HEK293 (cell line): ENCODE measurements at regions not wholly inside any gene's neighbourhood (a gene's known extent, or its start where the extent isn't known, plus 50 kb on each side); places are given as distances from the start of the nearest gene placed in this dataset.

Experiments
- CTCF ChIP-seq: fragments of 450-650 bp; formaldehyde crosslinking; IDR thresholded peaks from 2 replicates; pipeline ENCODE4 v1.5.1; 2016; ENCODE audit warnings: missing biosample characterization, missing genetic modification characterization
- MEIS1 ChIP-seq: sonication (generic); formaldehyde crosslinking; IDR thresholded peaks from 2 replicates; pipeline ENCODE4 v1.8.1; 2022; ENCODE audit warnings: missing genetic modification reagents, mild to moderate bottlenecking, borderline replicate concordance
- YY1 ChIP-seq: fragments of 450-650 bp; formaldehyde crosslinking; IDR thresholded peaks from 2 replicates; pipeline ENCODE4 v1.5.1; 2018; ENCODE audit warnings: missing biosample characterization, missing genetic modification characterization
- ZNF157 ChIP-seq: fragments of 450-650 bp; formaldehyde crosslinking; IDR thresholded peaks from 2 replicates; pipeline ENCODE4 v1.5.1; 2016; ENCODE audit warnings: missing biosample characterization, missing genetic modification characterization
- ZSCAN30 ChIP-seq: fragments of 450-650 bp; IDR thresholded peaks from 2 replicates; pipeline ENCODE4 v1.5.1; 2018; ENCODE audit warnings: missing biosample characterization, mild to moderate bottlenecking, missing genetic modification characterization, moderate library complexity
- TF ChIP-seq, protein P1 (sequence below): fragments of 450-650 bp; formaldehyde crosslinking; IDR thresholded peaks from 2 replicates; pipeline ENCODE4 v1.5.1; 2016; ENCODE audit warnings: missing biosample characterization, missing genetic modification characterization

DNA sequence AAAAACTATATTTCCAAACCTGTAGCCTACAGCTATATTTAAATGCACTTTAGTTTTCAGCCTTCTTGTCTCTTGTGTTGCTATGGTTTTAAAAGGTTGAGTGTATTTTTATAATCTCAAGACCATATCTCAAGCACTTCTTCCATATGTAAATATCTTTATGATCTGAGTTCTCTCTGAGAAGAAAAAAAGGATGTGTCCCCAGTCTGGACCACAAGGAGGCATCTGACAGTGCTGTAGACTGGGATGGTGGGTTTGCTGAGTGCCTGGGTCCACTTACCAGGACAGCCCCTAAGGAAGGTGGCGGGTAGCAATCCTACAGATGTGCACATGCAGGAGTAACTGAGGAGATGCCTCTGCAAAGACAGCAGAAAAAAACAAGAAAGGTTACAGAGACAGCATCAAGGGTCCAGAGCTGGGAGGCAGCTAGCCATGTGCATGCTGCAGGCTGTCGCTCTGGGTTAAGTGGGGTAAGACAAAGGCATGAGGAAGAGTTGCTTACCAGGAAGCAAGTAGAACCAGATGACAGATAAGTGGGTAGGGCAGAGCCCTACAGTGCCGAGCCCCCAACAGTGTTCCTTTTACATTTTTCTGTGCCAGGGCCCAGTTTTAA lies 70.6 kb upstream of the SNRK start:
- TF ChIP-seq ZNF157 (tag by site-specific recombination) (no peak), MEIS1 (no peak), YY1 (tag by site-specific recombination) (no peak), CTCF (no peak), ZSCAN30 (no peak)
- TF ChIP-seq, protein P1, sequence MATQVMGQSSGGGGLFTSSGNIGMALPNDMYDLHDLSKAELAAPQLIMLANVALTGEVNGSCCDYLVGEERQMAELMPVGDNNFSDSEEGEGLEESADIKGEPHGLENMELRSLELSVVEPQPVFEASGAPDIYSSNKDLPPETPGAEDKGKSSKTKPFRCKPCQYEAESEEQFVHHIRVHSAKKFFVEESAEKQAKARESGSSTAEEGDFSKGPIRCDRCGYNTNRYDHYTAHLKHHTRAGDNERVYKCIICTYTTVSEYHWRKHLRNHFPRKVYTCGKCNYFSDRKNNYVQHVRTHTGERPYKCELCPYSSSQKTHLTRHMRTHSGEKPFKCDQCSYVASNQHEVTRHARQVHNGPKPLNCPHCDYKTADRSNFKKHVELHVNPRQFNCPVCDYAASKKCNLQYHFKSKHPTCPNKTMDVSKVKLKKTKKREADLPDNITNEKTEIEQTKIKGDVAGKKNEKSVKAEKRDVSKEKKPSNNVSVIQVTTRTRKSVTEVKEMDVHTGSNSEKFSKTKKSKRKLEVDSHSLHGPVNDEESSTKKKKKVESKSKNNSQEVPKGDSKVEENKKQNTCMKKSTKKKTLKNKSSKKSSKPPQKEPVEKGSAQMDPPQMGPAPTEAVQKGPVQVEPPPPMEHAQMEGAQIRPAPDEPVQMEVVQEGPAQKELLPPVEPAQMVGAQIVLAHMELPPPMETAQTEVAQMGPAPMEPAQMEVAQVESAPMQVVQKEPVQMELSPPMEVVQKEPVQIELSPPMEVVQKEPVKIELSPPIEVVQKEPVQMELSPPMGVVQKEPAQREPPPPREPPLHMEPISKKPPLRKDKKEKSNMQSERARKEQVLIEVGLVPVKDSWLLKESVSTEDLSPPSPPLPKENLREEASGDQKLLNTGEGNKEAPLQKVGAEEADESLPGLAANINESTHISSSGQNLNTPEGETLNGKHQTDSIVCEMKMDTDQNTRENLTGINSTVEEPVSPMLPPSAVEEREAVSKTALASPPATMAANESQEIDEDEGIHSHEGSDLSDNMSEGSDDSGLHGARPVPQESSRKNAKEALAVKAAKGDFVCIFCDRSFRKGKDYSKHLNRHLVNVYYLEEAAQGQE (tag by site-specific recombination): no peak
